ENCODE measurements at regions not wholly inside any gene's neighbourhood (a gene's known extent, or its start where the extent isn't known, plus 50 kb on each side); places are given as distances from the start of the nearest gene placed in this dataset.
A peak's percentile ranks its signal among the peaks of the same experiment; 100 is the strongest.

GRCh38 chr11:29756871-29757270, 260.0 kb downstream of the KCNA4 start:
- Histone ChIP-seq H3K36me3 (ENCODE audit: control insufficient read depth in 2 of 2, extremely low read depth in 1 of 2, insufficient read depth in 1 of 2, low read length in 1 of 2) (no peaks in the 10 kb centered on the region), H3K4me1 (ENCODE audit: control insufficient read depth in 1 of 2, extremely low read depth in 1 of 2, insufficient read depth in 2 of 2, low read length in 2 of 2) (no peaks in the 10 kb centered on the region), H3K9me3 (no peaks in the 10 kb centered on the region), H3K27ac (ENCODE audit: low read length) (no peak overlapping the region), H3K4me3 (ENCODE audit: control insufficient read depth in 1 of 2, extremely low read depth in 1 of 2, low read length in 1 of 2) (no peak overlapping the region), H3K27me3 (replicated peaks in 1 of 2; ENCODE audit: control insufficient read depth in 2 of 2, extremely low read depth in 1 of 2, insufficient read depth in 2 of 2, low read length in 1 of 2) (no peaks in the 10 kb centered on the region)
- no peak for ATAC-seq (replicated peaks in 1 of 4)
- WGBS (ENCODE audit: insufficient coverage) = no CpG with 5 or more reads among the region's 1 CpG
- Mint-ChIP-seq H3K27me3 (no peaks in the 10 kb centered on the region), H3K4me3 (no peak overlapping the region), H3K27ac (no peak overlapping the region), H3K36me3 (no peaks in the 10 kb centered on the region), H3K9me3 (peaks cover 8 to 17% (median 17%) of the 10 kb centered on the region in 3 donors), H3K4me1 (no peaks in the 10 kb centered on the region)
- POLR2A ChIA-PET = no interaction called here
- CTCF ChIA-PET = no interaction called here
- DNase-seq = no peak

- WGBS (ENCODE audit: insufficient coverage) = 87% methylated on average over 4 of the region's 4 CpGs
- ATAC-seq (replicated peaks in 1 of 4) = no peak
- Histone ChIP-seq H3K4me1 (ENCODE audit: control insufficient read depth in 1 of 2, extremely low read depth in 1 of 2, insufficient read depth in 2 of 2, low read length in 2 of 2) (no peaks in the 10 kb centered on the region), H3K4me3 (ENCODE audit: control insufficient read depth in 1 of 2, extremely low read depth in 1 of 2, low read length in 1 of 2) (peak overlapping the region in 1 of 2 donors; percentile 5), H3K27ac (ENCODE audit: low read length) (no peak overlapping the region), H3K36me3 (ENCODE audit: control insufficient read depth in 2 of 2, extremely low read depth in 1 of 2, insufficient read depth in 1 of 2, low read length in 1 of 2) (no peaks in the 10 kb centered on the region), H3K27me3 (replicated peaks in 1 of 2; ENCODE audit: control insufficient read depth in 2 of 2, extremely low read depth in 1 of 2, insufficient read depth in 2 of 2, low read length in 1 of 2) (no peaks in the 10 kb centered on the region), H3K9me3 (no peaks in the 10 kb centered on the region)
- CTCF ChIA-PET = no interaction called here
- H3K36me3 Mint-ChIP-seq = no peaks in the 10 kb centered on the region
- no peak overlapping the region for H3K4me3 Mint-ChIP-seq
- no peak overlapping the region for H3K27ac Mint-ChIP-seq
- POLR2A ChIA-PET = no interaction called here
- no peak for DNase-seq
- H3K27me3 Mint-ChIP-seq = no peaks in the 10 kb centered on the region
- no peaks in the 10 kb centered on the region for H3K4me1 Mint-ChIP-seq
- peaks cover 7 to 15% (median 15%) of the 10 kb centered on the region in 3 donors for H3K9me3 Mint-ChIP-seq
Measured at GRCh38 chr11:29755474-29755873, 261.4 kb downstream of the KCNA4 start.

- Mint-ChIP-seq H3K9me3 (peaks cover 4 to 14% (median 10%) of the 10 kb centered on the region in 3 donors), H3K4me1 (no peaks in the 10 kb centered on the region), H3K27me3 (no peaks in the 10 kb centered on the region), H3K36me3 (no peaks in the 10 kb centered on the region), H3K27ac (no peak overlapping the region), H3K4me3 (no peak overlapping the region)
- Histone ChIP-seq H3K9me3 (peaks cover 3% of the 10 kb centered on the region), H3K27me3 (replicated peaks in 1 of 2; ENCODE audit: control insufficient read depth in 2 of 2, extremely low read depth in 1 of 2, insufficient read depth in 2 of 2, low read length in 1 of 2) (no peaks in the 10 kb centered on the region), H3K4me1 (ENCODE audit: control insufficient read depth in 1 of 2, extremely low read depth in 1 of 2, insufficient read depth in 2 of 2, low read length in 2 of 2) (no peaks in the 10 kb centered on the region), H3K27ac (ENCODE audit: low read length) (no peak overlapping the region), H3K4me3 (ENCODE audit: control insufficient read depth in 1 of 2, extremely low read depth in 1 of 2, low read length in 1 of 2) (no peak overlapping the region), H3K36me3 (ENCODE audit: control insufficient read depth in 2 of 2, extremely low read depth in 1 of 2, insufficient read depth in 1 of 2, low read length in 1 of 2) (no peaks in the 10 kb centered on the region)
- ChIA-PET POLR2A (no interaction called here), CTCF (no interaction called here)
- no CpG with 5 or more reads among the region's 1 CpG for WGBS (ENCODE audit: insufficient coverage)
- DNase-seq (no peak), ATAC-seq (replicated peaks in 1 of 4) (no peak)
Measured at GRCh38 chr11:29751618-29752017, 265.2 kb downstream of the KCNA4 start.

- 100% methylated on average over 1 of the region's 3 CpGs for WGBS (ENCODE audit: insufficient coverage)
- Histone ChIP-seq H3K27me3 (replicated peaks in 1 of 2; ENCODE audit: control insufficient read depth in 2 of 2, extremely low read depth in 1 of 2, insufficient read depth in 2 of 2, low read length in 1 of 2) (no peaks in the 10 kb centered on the region), H3K4me1 (ENCODE audit: control insufficient read depth in 1 of 2, extremely low read depth in 1 of 2, insufficient read depth in 2 of 2, low read length in 2 of 2) (no peaks in the 10 kb centered on the region), H3K4me3 (ENCODE audit: control insufficient read depth in 1 of 2, extremely low read depth in 1 of 2, low read length in 1 of 2) (no peak overlapping the region), H3K36me3 (ENCODE audit: control insufficient read depth in 2 of 2, extremely low read depth in 1 of 2, insufficient read depth in 1 of 2, low read length in 1 of 2) (no peaks in the 10 kb centered on the region), H3K27ac (ENCODE audit: low read length) (no peak overlapping the region), H3K9me3 (peaks cover 3% of the 10 kb centered on the region)
- Mint-ChIP-seq H3K4me1 (no peaks in the 10 kb centered on the region), H3K27ac (no peak overlapping the region), H3K4me3 (no peak overlapping the region), H3K27me3 (no peaks in the 10 kb centered on the region), H3K9me3 (peaks cover 7 to 14% (median 14%) of the 10 kb centered on the region in 3 donors), H3K36me3 (no peaks in the 10 kb centered on the region)
- DNase-seq = no peak
- POLR2A ChIA-PET = no interaction called here
- CTCF ChIA-PET = no interaction called here
- no peak for ATAC-seq (replicated peaks in 1 of 4)
Measured at GRCh38 chr11:29750392-29750791, 266.4 kb downstream of the KCNA4 start.

- ATAC-seq (replicated peaks in 1 of 4) = no peak
- Mint-ChIP-seq H3K36me3 (no peaks in the 10 kb centered on the region), H3K9me3 (peaks cover 5 to 17% (median 9%) of the 10 kb centered on the region in 3 donors), H3K27ac (no peak overlapping the region), H3K4me3 (no peak overlapping the region), H3K4me1 (no peaks in the 10 kb centered on the region), H3K27me3 (no peaks in the 10 kb centered on the region)
- Histone ChIP-seq H3K9me3 (no peaks in the 10 kb centered on the region), H3K4me3 (ENCODE audit: control insufficient read depth in 1 of 2, extremely low read depth in 1 of 2, low read length in 1 of 2) (no peak overlapping the region), H3K27me3 (replicated peaks in 1 of 2; ENCODE audit: control insufficient read depth in 2 of 2, extremely low read depth in 1 of 2, insufficient read depth in 2 of 2, low read length in 1 of 2) (no peaks in the 10 kb centered on the region), H3K36me3 (ENCODE audit: control insufficient read depth in 2 of 2, extremely low read depth in 1 of 2, insufficient read depth in 1 of 2, low read length in 1 of 2) (no peaks in the 10 kb centered on the region), H3K27ac (ENCODE audit: low read length) (no peak overlapping the region), H3K4me1 (ENCODE audit: control insufficient read depth in 1 of 2, extremely low read depth in 1 of 2, insufficient read depth in 2 of 2, low read length in 2 of 2) (no peaks in the 10 kb centered on the region)
- POLR2A ChIA-PET = no interaction called here
- WGBS (ENCODE audit: insufficient coverage) = no CpG with 5 or more reads among the region's 1 CpG
- no peak for DNase-seq
- CTCF ChIA-PET = no interaction called here
Measured at GRCh38 chr11:29734287-29734686, 282.5 kb downstream of the KCNA4 start.

GRCh38 chr11:29713831-29714320, 303.0 kb downstream of the KCNA4 start:
- ATAC-seq (replicated peaks in 1 of 4) (no peak), DNase-seq (no peak)
- Mint-ChIP-seq H3K27me3 (no peaks in the 10 kb centered on the region), H3K9me3 (peaks cover 8 to 16% (median 16%) of the 10 kb centered on the region in 3 donors), H3K4me3 (no peak overlapping the region), H3K27ac (no peak overlapping the region), H3K36me3 (no peaks in the 10 kb centered on the region), H3K4me1 (no peaks in the 10 kb centered on the region)
- 91% methylated on average over 13 of the region's 14 CpGs for WGBS (ENCODE audit: insufficient coverage)
- no peaks in the 10 kb centered on the region for H3K36me3 ChIP-seq (ENCODE audit: control insufficient read depth in 2 of 2, extremely low read depth in 1 of 2, insufficient read depth in 1 of 2, low read length in 1 of 2)
- CTCF ChIA-PET = no interaction called here
- no peaks in the 10 kb centered on the region for H3K4me1 ChIP-seq (ENCODE audit: control insufficient read depth in 1 of 2, extremely low read depth in 1 of 2, insufficient read depth in 2 of 2, low read length in 2 of 2)
- no peaks in the 10 kb centered on the region for H3K9me3 ChIP-seq
- no peak overlapping the region for H3K4me3 ChIP-seq (ENCODE audit: control insufficient read depth in 1 of 2, extremely low read depth in 1 of 2, low read length in 1 of 2)
- POLR2A ChIA-PET = no interaction called here
- no peaks in the 10 kb centered on the region for H3K27me3 ChIP-seq (replicated peaks in 1 of 2; ENCODE audit: control insufficient read depth in 2 of 2, extremely low read depth in 1 of 2, insufficient read depth in 2 of 2, low read length in 1 of 2)
- H3K27ac ChIP-seq (ENCODE audit: low read length) = no peak overlapping the region

- H3K9me3 Mint-ChIP-seq = peaks cover 8 to 15% (median 11%) of the 10 kb centered on the region in 3 donors
- ChIA-PET POLR2A (no interaction called here), CTCF (no interaction called here)
- Histone ChIP-seq H3K27ac (ENCODE audit: low read length) (no peak overlapping the region), H3K4me3 (ENCODE audit: control insufficient read depth in 1 of 2, extremely low read depth in 1 of 2, low read length in 1 of 2) (no peak overlapping the region), H3K27me3 (replicated peaks in 1 of 2; ENCODE audit: control insufficient read depth in 2 of 2, extremely low read depth in 1 of 2, insufficient read depth in 2 of 2, low read length in 1 of 2) (no peaks in the 10 kb centered on the region), H3K36me3 (ENCODE audit: control insufficient read depth in 2 of 2, extremely low read depth in 1 of 2, insufficient read depth in 1 of 2, low read length in 1 of 2) (no peaks in the 10 kb centered on the region), H3K9me3 (no peaks in the 10 kb centered on the region), H3K4me1 (ENCODE audit: control insufficient read depth in 1 of 2, extremely low read depth in 1 of 2, insufficient read depth in 2 of 2, low read length in 2 of 2) (no peaks in the 10 kb centered on the region)
- no peak overlapping the region for H3K27ac Mint-ChIP-seq
- H3K4me1 Mint-ChIP-seq = no peaks in the 10 kb centered on the region
- no peaks in the 10 kb centered on the region for H3K36me3 Mint-ChIP-seq
- ATAC-seq (replicated peaks in 1 of 4) = no peak
- WGBS (ENCODE audit: insufficient coverage) = 87% methylated on average over 7 of the region's 12 CpGs
- DNase-seq = no peak
- no peaks in the 10 kb centered on the region for H3K27me3 Mint-ChIP-seq
- H3K4me3 Mint-ChIP-seq = no peak overlapping the region
Measured at GRCh38 chr11:29712616-29713015, 304.2 kb downstream of the KCNA4 start.
